Neural cell (in vitro differentiated cells): ENCODE measurements at regions not wholly inside any gene's neighbourhood (a gene's known extent, or its start where the extent isn't known, plus 50 kb on each side); places are given as distances from the start of the nearest gene placed in this dataset.

Source experiments
- POLR2AphosphoS5 ChIP-seq: IDR thresholded peaks from 2 replicates; pipeline ENCODE4 v1.6.1; 2012
- TF ChIP-seq, protein P1 (sequence below): fragments of 450-650 bp; IDR thresholded peaks from 2 replicates; pipeline ENCODE4 v1.5.1; 2014; ENCODE audit warnings: antibody characterized with exemption, mild to moderate bottlenecking, moderate library complexity; ENCODE audit not compliant: poor library complexity, severe bottlenecking

GRCh38 chr7:67440321-67440720 lies 443.7 kb downstream of the TYW1 start:
- TF ChIP-seq, protein P1, sequence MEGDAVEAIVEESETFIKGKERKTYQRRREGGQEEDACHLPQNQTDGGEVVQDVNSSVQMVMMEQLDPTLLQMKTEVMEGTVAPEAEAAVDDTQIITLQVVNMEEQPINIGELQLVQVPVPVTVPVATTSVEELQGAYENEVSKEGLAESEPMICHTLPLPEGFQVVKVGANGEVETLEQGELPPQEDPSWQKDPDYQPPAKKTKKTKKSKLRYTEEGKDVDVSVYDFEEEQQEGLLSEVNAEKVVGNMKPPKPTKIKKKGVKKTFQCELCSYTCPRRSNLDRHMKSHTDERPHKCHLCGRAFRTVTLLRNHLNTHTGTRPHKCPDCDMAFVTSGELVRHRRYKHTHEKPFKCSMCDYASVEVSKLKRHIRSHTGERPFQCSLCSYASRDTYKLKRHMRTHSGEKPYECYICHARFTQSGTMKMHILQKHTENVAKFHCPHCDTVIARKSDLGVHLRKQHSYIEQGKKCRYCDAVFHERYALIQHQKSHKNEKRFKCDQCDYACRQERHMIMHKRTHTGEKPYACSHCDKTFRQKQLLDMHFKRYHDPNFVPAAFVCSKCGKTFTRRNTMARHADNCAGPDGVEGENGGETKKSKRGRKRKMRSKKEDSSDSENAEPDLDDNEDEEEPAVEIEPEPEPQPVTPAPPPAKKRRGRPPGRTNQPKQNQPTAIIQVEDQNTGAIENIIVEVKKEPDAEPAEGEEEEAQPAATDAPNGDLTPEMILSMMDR = no peak
- no peak for TF ChIP-seq POLR2AphosphoS5
